ENCODE measurements at regions not wholly inside any gene's neighbourhood (a gene's known extent, or its start where the extent isn't known, plus 50 kb on each side); places are given as distances from the start of the nearest gene placed in this dataset.

- no peaks in the 10 kb centered on the region for H3K27me3 ChIP-seq (ENCODE audit: control insufficient read depth, insufficient read depth, low read length)
- no peak overlapping the region for H3K27ac ChIP-seq (ENCODE audit: insufficient read depth, low read length)
- TF ChIP-seq EZH2 (IDR thresholded peaks at IDR 0.05; ENCODE audit: low read length, missing control alignments) (no peak), CTCF (conservative IDR thresholded peaks at IDR 0.05 in 1 of 2, IDR thresholded peaks at IDR 0.05 in 1 of 2; ENCODE audit: low read depth in 1 of 2, low read length in 2 of 2) (no peak)
- no peaks in the 10 kb centered on the region for H3K9me3 ChIP-seq (ENCODE audit: control insufficient read depth, insufficient read depth, low read depth, low read length)
- no peak overlapping the region for H3K4me2 ChIP-seq (ENCODE audit: extremely low read depth, insufficient read depth, low read length)
- H4K20me1 ChIP-seq (ENCODE audit: control insufficient read depth, extremely low read depth, insufficient read depth, low read length), result no peaks in the 10 kb centered on the region
- H3K4me1 ChIP-seq (ENCODE audit: control insufficient read depth, extremely low read depth, insufficient read depth, low read length), result no peaks in the 10 kb centered on the region
- no peak overlapping the region for H2AFZ ChIP-seq (ENCODE audit: low read length)
- H3K4me3 ChIP-seq (replicated peaks in 1 of 4; ENCODE audit: control extremely low read depth in 1 of 4, insufficient read depth in 1 of 4, low read depth in 3 of 4, low read length in 4 of 4), result no peak overlapping the region
- H3K9ac ChIP-seq (ENCODE audit: insufficient read depth, low read length), result no peak overlapping the region
- no peaks in the 10 kb centered on the region for H3K36me3 ChIP-seq (ENCODE audit: control insufficient read depth, insufficient read depth, low read length)
- DNase-seq (ENCODE audit: low read depth in 2 of 2), result no peak
- H3K79me2 ChIP-seq (ENCODE audit: control insufficient read depth, insufficient read depth, low read length), result no peaks in the 10 kb centered on the region
Measured at GRCh38 chr7:47677093-47677492, 95.2 kb upstream of the TNS3 start.

DNA sequence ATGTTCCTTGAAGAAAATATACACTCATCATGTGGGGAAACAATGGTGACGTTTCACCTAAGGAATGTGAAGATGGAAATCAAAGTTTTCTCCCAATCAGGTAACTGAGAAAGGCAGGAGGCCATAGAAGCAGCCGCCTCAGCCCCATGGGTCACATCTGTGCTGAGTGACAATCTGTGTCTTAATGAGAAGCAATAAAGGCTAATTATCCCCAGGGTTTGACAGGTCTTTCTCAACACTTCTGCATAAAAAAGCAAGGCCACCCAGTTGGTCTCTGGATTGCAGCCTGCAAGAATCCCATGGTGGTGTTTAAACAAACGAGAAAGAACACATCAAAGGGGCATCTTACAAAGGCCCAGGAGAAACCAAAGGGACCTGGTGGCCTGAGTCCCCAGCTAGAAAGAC lies 91.1 kb upstream of the TNS3 start:
- Histone ChIP-seq H3K9ac (ENCODE audit: insufficient read depth, low read length) (no peak overlapping the region), H3K79me2 (ENCODE audit: control insufficient read depth, insufficient read depth, low read length) (no peaks in the 10 kb centered on the region), H4K20me1 (ENCODE audit: control insufficient read depth, extremely low read depth, insufficient read depth, low read length) (no peaks in the 10 kb centered on the region), H3K27me3 (ENCODE audit: control insufficient read depth, insufficient read depth, low read length) (no peaks in the 10 kb centered on the region), H3K27ac (ENCODE audit: insufficient read depth, low read length) (no peak overlapping the region), H3K4me3 (replicated peaks in 1 of 4; ENCODE audit: control extremely low read depth in 1 of 4, insufficient read depth in 1 of 4, low read depth in 3 of 4, low read length in 4 of 4) (no peak overlapping the region), H3K36me3 (ENCODE audit: control insufficient read depth, insufficient read depth, low read length) (no peaks in the 10 kb centered on the region), H3K9me3 (ENCODE audit: control insufficient read depth, insufficient read depth, low read depth, low read length) (no peaks in the 10 kb centered on the region), H2AFZ (ENCODE audit: low read length) (no peak overlapping the region), H3K4me2 (ENCODE audit: extremely low read depth, insufficient read depth, low read length) (no peak overlapping the region), H3K4me1 (ENCODE audit: control insufficient read depth, extremely low read depth, insufficient read depth, low read length) (peaks cover 6% of the 10 kb centered on the region)
- DNase-seq (ENCODE audit: low read depth in 2 of 2), result peak in 1 of 2 donors; percentile 48
- TF ChIP-seq EZH2 (IDR thresholded peaks at IDR 0.05; ENCODE audit: low read length, missing control alignments) (no peak), CTCF (conservative IDR thresholded peaks at IDR 0.05 in 1 of 2, IDR thresholded peaks at IDR 0.05 in 1 of 2; ENCODE audit: low read depth in 1 of 2, low read length in 2 of 2) (no peak)

GRCh38 chr7:47672271-47672791 lies 90.4 kb upstream of the TNS3 start:
- Histone ChIP-seq H3K4me3 (replicated peaks in 1 of 4; ENCODE audit: control extremely low read depth in 1 of 4, insufficient read depth in 1 of 4, low read depth in 3 of 4, low read length in 4 of 4) (no peak overlapping the region), H4K20me1 (ENCODE audit: control insufficient read depth, extremely low read depth, insufficient read depth, low read length) (no peaks in the 10 kb centered on the region), H3K79me2 (ENCODE audit: control insufficient read depth, insufficient read depth, low read length) (no peaks in the 10 kb centered on the region), H3K27ac (ENCODE audit: insufficient read depth, low read length) (no peak overlapping the region), H3K4me1 (ENCODE audit: control insufficient read depth, extremely low read depth, insufficient read depth, low read length) (peaks cover 6% of the 10 kb centered on the region), H2AFZ (ENCODE audit: low read length) (no peak overlapping the region), H3K9me3 (ENCODE audit: control insufficient read depth, insufficient read depth, low read depth, low read length) (no peaks in the 10 kb centered on the region), H3K4me2 (ENCODE audit: extremely low read depth, insufficient read depth, low read length) (no peak overlapping the region), H3K9ac (ENCODE audit: insufficient read depth, low read length) (no peak overlapping the region), H3K36me3 (ENCODE audit: control insufficient read depth, insufficient read depth, low read length) (no peaks in the 10 kb centered on the region), H3K27me3 (ENCODE audit: control insufficient read depth, insufficient read depth, low read length) (no peaks in the 10 kb centered on the region)
- TF ChIP-seq CTCF (conservative IDR thresholded peaks at IDR 0.05 in 1 of 2, IDR thresholded peaks at IDR 0.05 in 1 of 2; ENCODE audit: low read depth in 1 of 2, low read length in 2 of 2) (no peak), EZH2 (IDR thresholded peaks at IDR 0.05; ENCODE audit: low read length, missing control alignments) (no peak)
- no peak for DNase-seq (ENCODE audit: low read depth in 2 of 2)

All from fibroblast of lung (primary cell).